H9 (cell line): ENCODE measurements at regions not wholly inside any gene's neighbourhood (a gene's known extent, or its start where the extent isn't known, plus 50 kb on each side); places are given as distances from the start of the nearest gene placed in this dataset.

Source experiments
- DNase-seq: peaks from one replicate; pipeline ENCODE4 v3.0.0-alpha.2; 2017
- H2AFZ ChIP-seq: one replicate; pipeline ENCODE4 v1.6.1; 2013; ENCODE audit warnings: mild to moderate bottlenecking, low read length, control low read depth, moderate library complexity
- H2AK5ac ChIP-seq: 2 replicates; pipeline ENCODE4 v1.6.1; 2013; ENCODE audit warnings: low read length, control low read depth, mixed read lengths; ENCODE audit not compliant: insufficient read length
- H2BK120ac ChIP-seq: one replicate; pipeline ENCODE4 v1.6.1; 2013; ENCODE audit warnings: low read depth, mild to moderate bottlenecking, low read length, control low read depth, inconsistent platforms; ENCODE audit not compliant: poor library complexity, severe bottlenecking
- H2BK12ac ChIP-seq: 2 replicates; pipeline ENCODE4 v1.6.1; 2013; ENCODE audit warnings: low read length, control low read depth, mixed read lengths, low read depth; ENCODE audit not compliant: insufficient read length
- H2BK15ac ChIP-seq: 2 replicates; pipeline ENCODE4 v1.6.1; 2013; ENCODE audit warnings: low read depth, low read length, control low read depth
- H2BK20ac ChIP-seq: one replicate; pipeline ENCODE4 v1.6.1; 2013; ENCODE audit warnings: low read depth, mild to moderate bottlenecking, low read length, control low read depth, inconsistent platforms; ENCODE audit not compliant: poor library complexity, severe bottlenecking
- H2BK5ac ChIP-seq: 2 replicates; pipeline ENCODE4 v1.6.1; 2013; ENCODE audit warnings: low read length, control low read depth, mixed read lengths; ENCODE audit not compliant: insufficient read length
- H3K14ac ChIP-seq: 2 replicates; pipeline ENCODE4 v1.6.1; 2013; ENCODE audit warnings: low read length, control low read depth; ENCODE audit not compliant: insufficient read depth
- H3K18ac ChIP-seq: 2 replicates; pipeline ENCODE4 v1.6.1; 2013; ENCODE audit warnings: low read depth, mild to moderate bottlenecking, mixed read lengths, low read length, control low read depth; ENCODE audit not compliant: insufficient read length
- H3K23ac ChIP-seq: 2 replicates; pipeline ENCODE4 v1.6.1; 2013; ENCODE audit warnings: low read length, control low read depth, mixed read lengths, low read depth; ENCODE audit not compliant: insufficient read length
- H3K23me2 ChIP-seq: 2 replicates; pipeline ENCODE4 v1.6.1; 2013; ENCODE audit warnings: low read depth, mild to moderate bottlenecking, mixed read lengths, low read length, control low read depth; ENCODE audit not compliant: insufficient read length, poor library complexity, severe bottlenecking
- H3K27ac ChIP-seq: 2 replicates; pipeline ENCODE4 v1.5.1; 2013; ENCODE audit warnings: low read length, control low read depth, mixed read lengths, low read depth; ENCODE audit not compliant: insufficient read length
- H3K27me3 ChIP-seq: 2 replicates; pipeline ENCODE4 v1.6.1; 2013; ENCODE audit warnings: low read length, control low read depth, inconsistent platforms; ENCODE audit not compliant: insufficient read depth
- H3K4ac ChIP-seq: 2 replicates; pipeline ENCODE4 v1.6.1; 2013; ENCODE audit warnings: low read depth, mild to moderate bottlenecking, control low read depth, inconsistent platforms, low read length, moderate library complexity
- H3K4me1 ChIP-seq: 2 replicates; pipeline ENCODE4 v1.6.1; 2013; ENCODE audit warnings: low read length, control low read depth, inconsistent platforms; ENCODE audit not compliant: insufficient read depth
- H3K4me2 ChIP-seq: 2 replicates; pipeline ENCODE4 v1.6.1; 2013; ENCODE audit warnings: low read length, control low read depth, mixed read lengths; ENCODE audit not compliant: insufficient read length, insufficient read depth
- H3K56ac ChIP-seq: 2 replicates; pipeline ENCODE4 v1.6.1; 2013; ENCODE audit warnings: low read depth, mild to moderate bottlenecking, mixed read lengths, low read length, control low read depth; ENCODE audit not compliant: insufficient read length
- H3K79me1 ChIP-seq: 2 replicates; pipeline ENCODE4 v1.6.1; 2013; ENCODE audit warnings: low read depth, mild to moderate bottlenecking, moderate library complexity, low read length, control low read depth, inconsistent platforms; ENCODE audit not compliant: insufficient read depth, poor library complexity, severe bottlenecking
- H3K79me2 ChIP-seq: 2 replicates; pipeline ENCODE4 v1.6.1; 2013; ENCODE audit warnings: low read length, control low read depth, inconsistent platforms; ENCODE audit not compliant: insufficient read depth
- H3K9ac ChIP-seq: 2 replicates; pipeline ENCODE4 v1.6.1; 2013; ENCODE audit warnings: low read length, control low read depth, mixed read lengths; ENCODE audit not compliant: insufficient read length; ENCODE audit errors: extremely low read depth
- H3K9me3 ChIP-seq: one replicate; pipeline ENCODE4 v1.6.1; 2013; ENCODE audit warnings: low read depth, low read length, inconsistent platforms; ENCODE audit not compliant: control insufficient read depth
- H3T11ph ChIP-seq: one replicate; pipeline ENCODE4 v1.6.1; 2013; ENCODE audit warnings: mild to moderate bottlenecking, low read length, control low read depth, inconsistent platforms
- H4K20me1 ChIP-seq: one replicate; pipeline ENCODE4 v1.6.1; 2013; ENCODE audit not compliant: control insufficient read depth, insufficient read length, insufficient read depth
- H4K5ac ChIP-seq: 2 replicates; pipeline ENCODE4 v1.6.1; 2013; ENCODE audit warnings: low read depth, mild to moderate bottlenecking, mixed read lengths, low read length, control low read depth; ENCODE audit not compliant: insufficient read length
- H4K8ac ChIP-seq: replicated peaks from 2 replicates; pipeline ENCODE4 v1.6.1; 2013; ENCODE audit warnings: low read length, control low read depth, mixed read lengths, low read depth; ENCODE audit not compliant: insufficient read length
- H4K91ac ChIP-seq: 2 replicates; pipeline ENCODE4 v1.6.1; 2013; ENCODE audit warnings: low read depth, mild to moderate bottlenecking, moderate library complexity, mixed read lengths, low read length, control low read depth; ENCODE audit not compliant: insufficient read length
- H3K27ac Mint-ChIP-seq, 3 experiments: 2 replicates in 2 of 3; 3 replicates in 1 of 3; pipeline ENCODE4 v1.8.0; 2020 to 2021; ENCODE audit warnings: mixed read lengths in 3 of 3, mild to moderate bottlenecking in 1 of 3, moderate library complexity in 1 of 3
- H3K27me3 Mint-ChIP-seq: 2 replicates; pipeline ENCODE4 v1.8.0; 2021; ENCODE audit warnings: low read depth, mild to moderate bottlenecking, moderate library complexity, mixed read lengths
- H3K36me3 Mint-ChIP-seq, 3 experiments: 2 replicates in 2 of 3; 3 replicates in 1 of 3; pipeline ENCODE4 v1.8.0; 2020 to 2021; ENCODE audit warnings: low read depth in 3 of 3, mixed read lengths in 3 of 3; ENCODE audit not compliant: insufficient read depth in 1 of 3
- H3K4me1 Mint-ChIP-seq, 2 experiments: 2 replicates each; pipeline ENCODE4 v1.8.0; 2020; ENCODE audit warnings: mixed read lengths in 2 of 2
- H3K4me3 Mint-ChIP-seq, 2 experiments: 2 replicates in 1 of 2; 3 replicates in 1 of 2; pipeline ENCODE4 v1.8.0; 2020 to 2021; ENCODE audit warnings: mild to moderate bottlenecking in 2 of 2, mixed read lengths in 2 of 2, moderate library complexity in 1 of 2
- H3K9me3 Mint-ChIP-seq, 2 experiments: 2 replicates in 1 of 2; 3 replicates in 1 of 2; pipeline ENCODE4 v1.8.0; 2020; ENCODE audit warnings: mild to moderate bottlenecking in 2 of 2, mixed read lengths in 2 of 2, moderate library complexity in 1 of 2
- CTCF ChIP-seq: fragments of 200-600 bp; sonication (generic); conservative IDR thresholded peaks from 3 replicates; pipeline ENCODE4 v1.8.0; 2021; ENCODE audit warnings: antibody characterized with exemption, mild to moderate bottlenecking
- WGBS: extraction: QIAGEN DNeasy Blood & Tissue Kit; methylation state at CpG from one replicate; pipeline ENCODE4 v1.1.7; 2013; ENCODE audit warnings: missing lambda C conversion rate, low lambda C conversion rate, mixed read lengths; ENCODE audit not compliant: insufficient read length; ENCODE audit errors: extremely low coverage; 5-methylcytosine and 5-hydroxymethylcytosine counted together

DNA sequence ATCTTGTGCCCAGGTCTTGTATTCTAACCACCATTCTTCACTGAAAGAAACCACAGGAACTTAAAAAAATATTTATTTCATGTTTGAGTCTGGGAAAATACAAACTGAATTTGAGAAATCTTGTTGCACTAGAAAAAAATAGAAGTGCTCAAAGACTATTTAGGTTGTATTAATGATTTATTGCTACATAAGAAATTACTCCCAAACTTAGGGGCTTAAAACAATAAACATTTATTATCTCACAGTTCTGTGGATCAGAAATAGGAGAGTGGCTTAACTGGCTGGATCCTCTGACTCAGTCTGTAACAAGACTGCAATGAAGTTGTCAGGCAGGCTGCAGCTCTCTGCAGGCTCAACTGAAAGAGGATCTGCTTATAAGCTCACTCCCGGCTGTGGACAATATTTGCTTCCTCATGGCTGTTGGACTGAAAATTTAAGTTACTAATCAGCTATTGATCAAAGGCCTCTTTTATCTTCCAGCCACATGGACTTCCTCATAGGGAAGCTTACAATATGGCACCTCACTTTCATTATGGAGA lies 295.4 kb upstream of the FAM241A start:
- no peak overlapping the region for H2BK120ac ChIP-seq
- H3T11ph ChIP-seq = no peak overlapping the region
- H4K20me1 ChIP-seq = no peaks in the 10 kb centered on the region
- DNase-seq = no peak
- no peak overlapping the region for H2BK20ac ChIP-seq
- no peak overlapping the region for H3K4me2 ChIP-seq
- H4K5ac ChIP-seq = no peak overlapping the region
- H3K14ac ChIP-seq = no peak overlapping the region
- no peak overlapping the region for H3K18ac ChIP-seq
- Mint-ChIP-seq H3K4me1 (no peaks in the 10 kb centered on the region), H3K27me3 (no peaks in the 10 kb centered on the region), H3K4me3 (no peak overlapping the region), H3K9me3 (peaks cover 0 to 6% of the 10 kb centered on the region in 2 experiments; a peak in 2 of 5 replicates), H3K27ac (no peak overlapping the region), H3K36me3 (no peaks in the 10 kb centered on the region)
- H3K56ac ChIP-seq = no peak overlapping the region
- no peaks in the 10 kb centered on the region for H3K79me2 ChIP-seq
- H3K79me1 ChIP-seq = no peaks in the 10 kb centered on the region
- no peak overlapping the region for H2BK15ac ChIP-seq
- no peaks in the 10 kb centered on the region for H3K27me3 ChIP-seq
- no peaks in the 10 kb centered on the region for H3K23me2 ChIP-seq
- no peak overlapping the region for H2BK5ac ChIP-seq
- H3K23ac ChIP-seq = no peak overlapping the region
- H2AFZ ChIP-seq = no peak overlapping the region
- no peak overlapping the region for H3K4ac ChIP-seq
- H3K4me1 ChIP-seq = no peaks in the 10 kb centered on the region
- no peak overlapping the region for H4K8ac ChIP-seq
- H3K9ac ChIP-seq = no peak overlapping the region
- H3K9me3 ChIP-seq = no peaks in the 10 kb centered on the region
- TF ChIP-seq CTCF = no peak
- H2BK12ac ChIP-seq = no peak overlapping the region
- H3K27ac ChIP-seq = no peak overlapping the region
- no peak overlapping the region for H2AK5ac ChIP-seq
- WGBS = no CpG with 5 or more reads among the region's 1 CpG
- H4K91ac ChIP-seq = no peak overlapping the region
